Cardiac muscle cell (in vitro differentiated cells and primary cell): ENCODE measurements at regions not wholly inside any gene's neighbourhood (a gene's known extent, or its start where the extent isn't known, plus 50 kb on each side); places are given as distances from the start of the nearest gene placed in this dataset.

Experiments
- DNase-seq, 2 donors: peaks; one replicate each; pipeline versions ENCODE4 v3.0.0 to v3.0.0-alpha.2; 2010 to 2017; ENCODE audit warnings: low read depth in 1 of 2, low spot score in 1 of 2
- H3K27ac ChIP-seq: fragments of 200-600 bp; sonication (generic); 2 replicates; pipeline ENCODE4 v1.5.1; 2016
- H3K27me3 ChIP-seq: fragments of 200-600 bp; sonication (generic); 2 replicates; pipeline ENCODE4 v1.6.0; 2016; ENCODE audit warnings: control low read depth
- H3K36me3 ChIP-seq: fragments of 200-600 bp; sonication (generic); 2 replicates; pipeline ENCODE4 v1.5.1; 2016; ENCODE audit warnings: control low read depth
- H3K4me1 ChIP-seq: fragments of 200-600 bp; sonication (generic); 2 replicates; pipeline ENCODE4 v1.8.1; 2017; ENCODE audit warnings: low read depth, mild to moderate bottlenecking, mixed run types
- H3K4me3 ChIP-seq: fragments of 200-600 bp; sonication (generic); 2 replicates; pipeline ENCODE4 v1.5.1; 2016; ENCODE audit warnings: mild to moderate bottlenecking
- H3K9me3 ChIP-seq: fragments of 200-600 bp; sonication (generic); 2 replicates; pipeline ENCODE4 v1.5.1; 2017; ENCODE audit warnings: low read depth, mild to moderate bottlenecking, control low read depth
- CTCF ChIP-seq: IDR thresholded peaks from 2 replicates; pipeline ENCODE4 v1.5.1; 2012; ENCODE audit warnings: low read depth, mild to moderate bottlenecking, low read length

GRCh38 chr9:80569236-80569635 is 997.5 kb downstream of the TLE4 start:
- no peak for TF ChIP-seq CTCF
- Histone ChIP-seq H3K27ac (no peak overlapping the region), H3K9me3 (no peaks in the 10 kb centered on the region), H3K36me3 (no peaks in the 10 kb centered on the region), H3K4me1 (no peaks in the 10 kb centered on the region), H3K4me3 (no peak overlapping the region), H3K27me3 (no peaks in the 10 kb centered on the region)
- DNase-seq: no peak

GRCh38 chr9:80561526-80561925 is 989.8 kb downstream of the TLE4 start:
- no peaks in the 10 kb centered on the region for H3K27me3 ChIP-seq

DNA sequence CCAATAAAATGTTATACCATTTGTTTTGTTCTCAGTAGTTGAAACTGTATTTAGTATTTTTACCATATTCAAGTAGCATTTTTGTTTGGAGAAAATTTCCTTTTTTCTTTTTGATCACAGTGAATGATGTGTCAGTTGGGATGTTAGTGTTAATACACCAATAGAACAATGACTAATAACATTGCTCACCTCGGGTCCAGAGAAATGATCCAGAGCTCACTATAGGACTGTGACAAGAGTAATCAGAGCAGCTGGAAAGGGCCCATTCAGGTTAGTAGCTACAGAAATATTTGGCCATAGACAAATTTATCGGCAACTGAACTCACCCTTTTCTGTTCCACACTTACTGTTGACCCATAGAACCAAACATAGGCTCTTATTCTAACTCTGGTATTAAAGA is 989.2 kb downstream of the TLE4 start:
- Histone ChIP-seq H3K27me3 (no peaks in the 10 kb centered on the region), H3K4me3 (no peak overlapping the region), H3K4me1 (no peaks in the 10 kb centered on the region), H3K36me3 (no peaks in the 10 kb centered on the region), H3K27ac (no peak overlapping the region), H3K9me3 (no peaks in the 10 kb centered on the region)
- DNase-seq: no peak
- TF ChIP-seq CTCF: no peak

More at GRCh38 chr9:80561526-80561925, 989.8 kb downstream of the TLE4 start:
- Histone ChIP-seq H3K27ac (no peak overlapping the region), H3K9me3 (no peaks in the 10 kb centered on the region), H3K36me3 (no peaks in the 10 kb centered on the region), H3K4me3 (no peak overlapping the region), H3K4me1 (no peaks in the 10 kb centered on the region)
- DNase-seq: no peak
- no peak for TF ChIP-seq CTCF

GRCh38 chr9:80557256-80557655 is 985.5 kb downstream of the TLE4 start:
- TF ChIP-seq CTCF: no peak
- Histone ChIP-seq H3K36me3 (no peaks in the 10 kb centered on the region), H3K4me1 (no peaks in the 10 kb centered on the region), H3K4me3 (no peak overlapping the region), H3K27ac (no peak overlapping the region), H3K27me3 (no peaks in the 10 kb centered on the region), H3K9me3 (no peaks in the 10 kb centered on the region)
- no peak for DNase-seq

DNA sequence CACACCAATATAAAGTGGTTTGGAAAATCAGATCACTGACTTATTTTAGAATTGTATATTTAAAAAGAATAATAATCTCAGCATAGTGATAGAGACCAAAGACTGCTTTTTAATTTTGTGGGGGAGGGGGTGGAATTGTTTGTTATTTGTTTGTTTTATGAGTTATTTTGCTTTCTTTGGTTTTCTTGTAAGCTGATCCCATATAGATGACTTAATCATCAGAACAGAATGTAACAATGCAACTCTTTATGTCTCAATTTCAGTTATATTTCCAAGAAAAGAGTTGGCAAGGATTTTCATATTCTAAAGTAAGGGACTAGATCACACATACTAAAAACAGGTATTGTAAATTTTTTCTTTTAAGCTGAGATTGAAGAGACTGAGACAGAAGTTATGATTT is 984.9 kb downstream of the TLE4 start:
- no peaks in the 10 kb centered on the region for H3K27me3 ChIP-seq
- H3K4me1 ChIP-seq: no peaks in the 10 kb centered on the region
- no peak overlapping the region for H3K4me3 ChIP-seq
- H3K36me3 ChIP-seq: no peaks in the 10 kb centered on the region
- no peaks in the 10 kb centered on the region for H3K9me3 ChIP-seq
- no peak for TF ChIP-seq CTCF
- DNase-seq: peak in 1 of 2 donors; percentile 49
- no peak overlapping the region for H3K27ac ChIP-seq

- Histone ChIP-seq H3K27me3 (no peaks in the 10 kb centered on the region), H3K27ac (no peak overlapping the region), H3K9me3 (no peaks in the 10 kb centered on the region), H3K4me1 (no peaks in the 10 kb centered on the region), H3K36me3 (no peaks in the 10 kb centered on the region), H3K4me3 (no peak overlapping the region)
- DNase-seq: peak in 1 of 2 donors; percentile 37
- TF ChIP-seq CTCF: no peak
Measured at GRCh38 chr9:80555782-80556325, 984.1 kb downstream of the TLE4 start.
